Limb (tissue), 2 donors: ENCODE measurements at regions not wholly inside any gene's neighbourhood (a gene's known extent, or its start where the extent isn't known, plus 50 kb on each side); places are given as distances from the start of the nearest gene placed in this dataset.
"Not testable (repeated sequence)": the region's sequence is repeated elsewhere in the genome, so short reads cannot be mapped to it uniquely, and the experiment has no call there.

Experiments
- DNase-seq, 2 donors: peaks; one replicate each; pipeline ENCODE4 v3.0.0-alpha.2; 2016; ENCODE audit errors: extremely low spot score in 2 of 2

DNA sequence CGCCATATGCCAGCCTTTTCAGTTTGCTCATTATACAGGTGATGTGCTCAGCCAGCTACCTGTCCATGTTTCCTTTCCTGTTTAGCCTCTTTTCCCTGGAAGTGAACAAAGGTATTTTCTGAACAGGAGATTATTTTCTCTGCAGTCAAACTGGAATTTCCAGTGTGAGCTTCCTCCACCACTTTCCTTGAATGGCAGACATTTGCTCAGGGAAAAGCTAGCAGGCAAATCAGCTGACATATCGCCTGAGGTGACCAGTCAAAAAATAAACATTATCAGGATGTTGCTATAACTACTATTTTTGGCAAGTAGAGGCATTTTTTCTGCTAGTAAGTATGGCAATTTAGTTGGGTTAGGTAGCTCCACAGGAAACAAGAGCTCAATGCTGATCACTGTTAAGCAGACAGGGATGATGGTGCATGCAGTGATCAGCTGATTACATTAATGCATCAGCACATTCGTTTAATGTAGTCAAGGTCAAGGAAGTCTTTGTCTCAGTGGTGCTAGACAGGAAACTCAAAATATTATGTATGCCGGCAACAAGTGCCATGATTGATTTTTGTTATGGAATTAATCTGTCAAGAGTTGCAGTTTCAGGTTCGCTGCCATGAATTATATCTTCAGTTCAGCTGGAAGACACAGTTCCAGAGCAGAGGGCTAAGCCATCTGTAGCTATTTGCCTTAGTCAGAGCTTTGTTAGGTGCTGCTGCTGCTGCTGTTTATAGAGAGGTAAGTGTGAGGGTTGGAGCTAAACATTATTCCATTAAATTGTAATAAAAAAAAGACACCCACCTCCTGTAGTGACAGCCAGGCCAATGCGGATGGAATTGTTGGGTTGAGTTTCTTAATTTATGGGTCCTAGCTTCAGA, 179.7 kb upstream of the ST6GALNAC5 start:
- no peak for DNase-seq

- no peak for DNase-seq
These were observed 176.5 kb upstream of the ST6GALNAC5 start for GRCh38 chr1:76690766-76691165.

GRCh38 chr1:76695535-76695934, 171.7 kb upstream of the ST6GALNAC5 start:
- DNase-seq: no peak

DNA sequence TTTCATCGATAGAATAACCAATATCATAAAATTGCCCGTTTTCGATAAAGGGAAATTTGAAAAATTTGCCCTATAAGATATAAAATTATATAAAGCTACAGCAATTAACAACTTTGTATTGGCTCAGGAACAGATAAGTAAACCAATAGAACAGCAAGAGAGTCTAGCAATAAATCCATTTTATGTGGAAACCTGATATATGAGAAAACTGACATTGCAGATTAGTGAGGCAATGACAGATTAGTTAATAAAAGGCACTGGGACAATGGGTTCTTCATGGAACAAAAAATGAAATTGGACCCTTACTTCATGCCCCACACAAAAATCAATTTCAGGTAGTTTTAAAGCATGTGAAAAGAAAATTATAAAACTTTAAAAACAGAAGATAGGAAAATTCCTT, 169.9 kb upstream of the ST6GALNAC5 start:
- DNase-seq: no peak

- not testable (repeated sequence) for DNase-seq
These were observed 167.6 kb upstream of the ST6GALNAC5 start for GRCh38 chr1:76699646-76700045.

DNA sequence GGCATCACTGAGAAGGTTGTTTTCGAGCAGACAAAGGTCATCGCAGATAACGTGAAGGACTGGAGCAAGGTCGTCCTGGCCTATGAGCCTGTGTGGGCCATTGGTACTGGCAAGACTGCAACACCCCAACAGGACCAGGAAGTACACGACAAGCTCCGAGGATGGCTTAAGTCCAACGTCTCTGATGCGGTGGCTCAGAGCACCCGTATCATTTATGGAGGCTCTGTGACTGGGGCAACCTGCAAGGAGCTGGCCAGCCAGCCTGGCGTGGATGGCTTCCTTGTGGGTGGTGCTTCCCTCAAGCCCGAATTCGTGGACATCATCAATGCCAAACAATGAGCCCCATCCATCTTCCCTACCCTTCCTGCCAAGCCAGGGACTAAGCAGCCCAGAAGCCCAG, 167.1 kb upstream of the ST6GALNAC5 start:
- DNase-seq: not testable (repeated sequence)

DNA sequence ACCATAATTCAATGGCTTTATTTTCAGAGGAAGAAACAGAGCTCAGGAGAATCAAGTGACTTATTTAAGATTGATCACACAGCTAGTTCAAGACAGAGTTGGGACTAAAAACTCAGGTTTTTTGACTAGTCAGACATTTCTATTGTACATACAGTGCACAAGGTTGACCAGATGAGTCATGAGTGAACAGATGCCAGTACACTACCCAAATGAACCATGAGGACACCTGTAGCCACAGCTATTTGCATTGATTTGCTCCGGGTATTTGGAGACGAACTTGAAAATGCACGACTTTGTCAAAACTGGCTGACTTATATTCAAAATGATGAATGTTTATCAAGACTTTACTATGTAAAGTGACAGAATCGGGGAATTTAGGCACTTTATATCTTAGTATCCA, 161.7 kb upstream of the ST6GALNAC5 start:
- no peak for DNase-seq

DNA sequence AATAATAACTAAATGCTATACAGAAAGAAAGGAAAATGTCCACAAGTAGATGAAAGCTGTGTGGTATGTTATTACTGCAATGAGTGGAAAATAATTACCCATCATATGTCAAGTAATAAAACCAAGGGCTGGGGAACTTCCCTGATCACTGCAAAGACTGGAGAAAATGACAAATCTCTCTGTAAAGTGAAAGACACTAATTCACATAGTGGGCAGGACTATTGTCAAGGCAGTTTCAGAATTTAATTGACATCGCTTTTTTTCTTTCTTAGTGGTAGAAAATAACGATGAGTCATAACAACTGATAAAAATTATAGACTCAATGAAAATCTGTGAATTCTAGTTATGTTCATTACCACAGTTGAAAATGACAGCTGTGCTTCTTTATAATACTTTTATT, 153.7 kb upstream of the ST6GALNAC5 start:
- DNase-seq: no peak

DNA sequence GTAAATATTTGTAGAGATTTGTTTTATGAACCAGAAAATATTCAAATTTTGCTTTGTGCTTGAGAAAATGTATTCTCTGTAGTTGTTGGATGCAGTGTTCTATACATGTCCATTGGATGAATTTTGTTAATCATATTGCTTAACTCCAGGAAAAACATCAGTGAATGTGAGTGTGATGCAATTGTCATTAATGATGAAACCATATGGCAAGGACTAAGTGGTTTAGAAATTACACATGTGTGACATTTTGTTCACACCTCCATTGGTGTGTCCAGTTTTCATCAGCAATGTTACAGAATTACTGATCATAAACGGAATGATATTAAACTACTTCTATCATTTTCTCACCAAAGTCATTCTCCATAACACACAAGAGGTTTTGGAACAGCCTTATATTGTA, 151.8 kb upstream of the ST6GALNAC5 start:
- no peak for DNase-seq

DNA sequence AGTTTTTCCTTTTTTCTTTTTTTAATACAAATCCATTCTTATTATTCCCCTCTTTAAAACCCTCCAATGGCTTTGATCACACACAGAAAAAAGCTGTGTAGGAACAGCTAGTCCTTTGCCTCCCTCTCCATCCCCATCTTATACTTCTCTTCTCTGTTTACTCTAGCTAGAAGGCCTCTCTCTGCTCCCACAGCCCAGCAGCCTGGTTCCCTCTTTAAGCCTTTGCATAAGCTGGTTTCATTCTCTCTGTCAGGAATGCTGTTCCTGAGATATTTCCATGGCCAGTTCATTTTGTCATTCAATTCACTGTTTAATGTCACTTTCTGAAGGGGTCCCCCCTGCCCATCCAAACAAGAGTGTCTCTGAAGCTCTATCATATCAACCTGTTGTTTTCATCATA, 143.3 kb upstream of the ST6GALNAC5 start:
- no peak for DNase-seq

- no peak for DNase-seq
These were observed 142.5 kb upstream of the ST6GALNAC5 start for GRCh38 chr1:76724816-76725215.

- DNase-seq: no peak
These were observed 141.2 kb upstream of the ST6GALNAC5 start for GRCh38 chr1:76725864-76726619.

DNA sequence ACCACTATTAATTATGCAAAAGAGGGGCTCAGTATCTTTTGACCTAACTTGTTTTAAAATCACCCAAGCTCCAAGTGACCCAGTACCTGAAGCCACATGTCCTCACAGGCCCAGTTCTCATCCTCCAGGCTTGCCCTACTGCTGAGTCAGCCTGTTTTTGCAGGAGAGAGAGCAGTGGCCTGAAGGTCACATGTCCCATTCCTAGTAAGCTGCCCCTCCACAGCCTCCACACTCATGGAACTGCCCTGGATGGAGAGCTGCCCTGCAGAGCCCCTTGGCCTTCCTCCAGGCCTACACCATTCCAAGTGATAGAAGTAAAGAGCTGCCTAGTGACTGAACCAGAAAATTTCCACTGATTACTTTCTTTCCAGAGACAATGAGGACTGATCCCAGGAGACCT, 139.8 kb upstream of the ST6GALNAC5 start:
- DNase-seq: no peak

- DNase-seq: no peak
These were observed 138.1 kb upstream of the ST6GALNAC5 start for GRCh38 chr1:76729142-76729541.

- DNase-seq: no peak
These were observed 137.3 kb upstream of the ST6GALNAC5 start for GRCh38 chr1:76730027-76730426.

- not testable (repeated sequence) for DNase-seq
These were observed 128.9 kb upstream of the ST6GALNAC5 start for GRCh38 chr1:76738355-76738754.

DNA sequence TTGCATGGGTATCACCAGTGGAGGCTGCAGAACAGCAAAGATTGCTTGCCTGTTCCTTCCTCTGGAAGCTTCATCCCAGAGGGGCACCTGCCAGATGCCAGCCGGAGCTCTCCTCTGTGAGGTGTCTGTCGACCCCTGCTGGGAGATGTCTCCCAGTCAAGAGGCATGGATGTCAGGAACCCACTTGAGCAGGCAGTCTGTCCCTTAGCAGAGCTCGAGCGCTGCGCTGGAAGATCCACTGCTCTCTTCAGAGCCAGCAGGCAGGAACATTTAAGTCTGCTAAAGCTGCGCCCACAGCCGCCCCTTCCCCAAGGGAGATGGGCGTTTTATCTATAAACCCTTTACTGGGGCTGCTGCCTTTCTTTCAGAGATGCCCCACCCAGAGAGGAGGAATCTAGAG, 126.3 kb upstream of the ST6GALNAC5 start:
- DNase-seq: not testable (repeated sequence)

GRCh38 chr1:76744989-76745388, 122.3 kb upstream of the ST6GALNAC5 start:
- DNase-seq: no peak

DNA sequence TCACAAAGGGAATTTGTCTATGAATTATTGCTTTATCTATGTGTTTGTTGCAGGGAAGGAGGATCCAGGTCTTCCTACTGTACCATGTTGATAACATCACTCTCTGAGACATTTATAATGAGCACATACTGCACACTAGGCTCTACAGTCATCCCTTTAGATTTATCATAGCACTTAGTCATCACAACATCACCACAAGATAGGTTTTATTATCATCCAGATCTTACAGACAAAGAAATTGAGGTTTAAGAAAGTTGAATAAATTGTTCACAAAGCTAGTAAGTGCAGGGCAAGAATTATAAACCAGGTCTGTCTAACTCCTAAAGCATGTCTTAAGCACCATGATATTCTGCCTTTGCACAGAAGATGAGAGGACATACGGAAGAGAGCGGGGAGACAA, 121.1 kb upstream of the ST6GALNAC5 start:
- DNase-seq: no peak

DNA sequence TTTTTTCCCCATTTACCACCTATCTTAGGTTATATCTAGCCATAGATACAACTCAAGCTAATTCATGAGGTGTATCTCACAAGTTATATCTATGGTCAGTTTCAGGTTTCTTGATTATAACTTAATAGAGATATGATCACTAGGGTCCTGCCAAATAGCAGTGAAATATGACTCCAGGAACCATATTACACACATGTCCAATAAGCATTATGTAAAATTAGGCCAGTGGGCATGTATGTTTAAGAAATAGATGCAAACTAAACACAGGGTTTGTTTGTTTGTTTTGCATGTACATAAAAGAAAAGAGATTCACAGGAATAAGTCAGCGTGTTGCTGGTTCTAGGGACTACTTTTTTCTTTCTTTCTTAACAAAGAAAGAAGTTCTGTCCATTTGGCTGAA, 112.5 kb upstream of the ST6GALNAC5 start:
- no peak for DNase-seq

DNA sequence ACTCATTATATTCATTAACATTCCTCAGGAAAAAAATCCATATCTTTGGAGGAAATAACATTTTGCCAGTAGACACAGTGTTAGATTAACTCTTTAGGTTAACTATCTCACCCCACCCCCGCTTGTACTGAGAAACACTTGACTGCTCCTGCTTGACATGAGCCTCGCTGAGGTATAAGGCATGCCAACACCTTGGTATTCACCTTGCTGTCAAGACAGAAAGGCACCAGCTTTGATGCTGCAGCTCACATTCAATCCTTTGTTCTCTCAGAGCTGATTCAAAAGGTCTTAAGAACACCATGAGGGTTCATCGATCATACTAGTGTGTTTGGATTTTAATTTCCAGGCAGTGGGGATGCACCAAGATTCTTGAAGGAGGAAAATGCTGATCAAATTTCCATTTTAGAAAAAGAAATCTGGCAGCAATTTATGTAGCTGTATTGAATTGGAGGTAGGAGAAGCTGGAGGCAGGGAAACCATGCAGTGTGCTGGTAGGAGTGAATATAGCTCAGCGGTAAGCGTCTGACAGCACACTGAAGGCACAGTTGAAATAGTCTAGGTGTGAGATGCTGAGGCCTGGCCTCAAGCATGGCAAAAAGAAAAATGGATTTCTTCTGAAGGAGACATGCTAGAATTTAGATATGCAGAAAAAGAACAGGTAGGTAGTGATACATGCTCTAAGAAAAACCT, 108.0 kb upstream of the ST6GALNAC5 start:
- DNase-seq: no peak

DNA sequence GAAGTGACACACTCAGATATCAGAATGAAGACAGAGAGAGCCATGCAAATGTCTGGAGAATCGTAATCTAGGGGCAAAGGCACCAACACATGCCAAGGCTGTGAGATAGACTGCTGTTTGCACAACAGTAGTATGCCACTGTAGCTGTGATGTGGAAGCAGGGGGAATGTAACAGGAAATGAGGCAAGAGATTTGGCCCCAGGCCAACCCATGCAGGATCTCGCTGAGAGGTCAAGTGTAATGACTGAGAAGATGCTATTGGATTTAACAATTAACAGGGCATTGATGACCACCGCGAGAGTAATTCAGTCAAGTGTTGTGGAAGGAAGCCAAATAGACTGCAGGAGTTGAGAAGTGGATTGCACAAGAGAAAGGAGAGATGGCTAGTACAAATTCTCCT, 107.3 kb upstream of the ST6GALNAC5 start:
- DNase-seq: peak in 1 of 2 donors; percentile 38
